Left kidney (tissue), 1 donor: ENCODE measurements at regions not wholly inside any gene's neighbourhood (a gene's known extent, or its start where the extent isn't known, plus 50 kb on each side); places are given as distances from the start of the nearest gene placed in this dataset.

Experiments used
- DNase-seq: peaks from one replicate; pipeline ENCODE4 v3.0.0-alpha.2; 2013

GRCh38 chr6:42512579-42512978, 51.2 kb upstream of the UBR2 start:
- DNase-seq: no peak

- no peak for DNase-seq
Observed at GRCh38 chr6:42511803-42512422, 51.9 kb upstream of the UBR2 start.

- no peak for DNase-seq
Observed at GRCh38 chr6:42510795-42511194, 53.0 kb upstream of the UBR2 start.

GRCh38 chr6:42509765-42510164, 54.1 kb upstream of the UBR2 start:
- no peak for DNase-seq

- DNase-seq: no peak
Observed at GRCh38 chr6:42509256-42509655, 54.6 kb upstream of the UBR2 start.

GRCh38 chr6:42507901-42508300, 55.9 kb upstream of the UBR2 start:
- peak; percentile 46 for DNase-seq

- no peak for DNase-seq
Observed at GRCh38 chr6:42507195-42507594, 55.5 kb upstream of the TRERF1 start.

GRCh38 chr6:42506070-42506469, 54.3 kb upstream of the TRERF1 start:
- DNase-seq: no peak

- DNase-seq: no peak
Observed at GRCh38 chr6:42505385-42505718, 53.6 kb upstream of the TRERF1 start.

GRCh38 chr6:42503894-42504293, 52.2 kb upstream of the TRERF1 start:
- no peak for DNase-seq

GRCh38 chr6:42502990-42503389, 51.3 kb upstream of the TRERF1 start:
- no peak for DNase-seq

- no peak for DNase-seq
Observed at GRCh38 chr6:42502127-42502526, 50.4 kb upstream of the TRERF1 start.
